Hepatocyte (in vitro differentiated cells): ENCODE measurements at regions not wholly inside any gene's neighbourhood (a gene's known extent, or its start where the extent isn't known, plus 50 kb on each side); places are given as distances from the start of the nearest gene placed in this dataset.

ENCODE experiments used
- EZH2 ChIP-seq: fragments of 200-600 bp; sonication (generic); IDR thresholded peaks from 2 replicates; pipeline ENCODE4 v1.6.1; 2016; ENCODE audit warnings: antibody characterized with exemption, mild to moderate bottlenecking, borderline replicate concordance
- TF ChIP-seq, protein P1 (sequence below): fragments of 200-600 bp; sonication (generic); IDR thresholded peaks from 2 replicates; pipeline ENCODE4 v1.5.1; 2016; ENCODE audit warnings: antibody characterized with exemption, mild to moderate bottlenecking; ENCODE audit not compliant: poor library complexity

DNA sequence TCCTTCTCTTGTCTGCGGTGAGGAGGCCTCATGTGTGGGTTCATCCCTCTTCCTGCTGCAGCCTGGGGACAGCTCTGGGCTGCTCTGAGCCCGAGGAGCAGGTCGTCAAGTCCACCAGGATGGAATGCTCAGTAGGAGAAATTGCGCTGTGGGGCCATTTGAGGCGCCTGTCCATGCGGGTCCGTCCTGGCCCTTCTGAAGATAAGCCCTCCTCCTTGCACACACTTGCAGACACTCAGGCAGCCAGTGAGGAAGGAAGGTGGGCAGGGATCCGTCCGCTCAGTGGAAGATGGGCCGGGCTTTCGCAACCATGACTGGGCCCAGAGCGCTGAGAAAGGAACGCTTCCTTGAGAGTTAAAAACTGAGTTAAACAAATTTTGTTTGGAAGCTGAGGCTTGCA is 356.8 kb downstream of the GLRX3 start:
- no peak for TF ChIP-seq EZH2
- TF ChIP-seq, protein P1, sequence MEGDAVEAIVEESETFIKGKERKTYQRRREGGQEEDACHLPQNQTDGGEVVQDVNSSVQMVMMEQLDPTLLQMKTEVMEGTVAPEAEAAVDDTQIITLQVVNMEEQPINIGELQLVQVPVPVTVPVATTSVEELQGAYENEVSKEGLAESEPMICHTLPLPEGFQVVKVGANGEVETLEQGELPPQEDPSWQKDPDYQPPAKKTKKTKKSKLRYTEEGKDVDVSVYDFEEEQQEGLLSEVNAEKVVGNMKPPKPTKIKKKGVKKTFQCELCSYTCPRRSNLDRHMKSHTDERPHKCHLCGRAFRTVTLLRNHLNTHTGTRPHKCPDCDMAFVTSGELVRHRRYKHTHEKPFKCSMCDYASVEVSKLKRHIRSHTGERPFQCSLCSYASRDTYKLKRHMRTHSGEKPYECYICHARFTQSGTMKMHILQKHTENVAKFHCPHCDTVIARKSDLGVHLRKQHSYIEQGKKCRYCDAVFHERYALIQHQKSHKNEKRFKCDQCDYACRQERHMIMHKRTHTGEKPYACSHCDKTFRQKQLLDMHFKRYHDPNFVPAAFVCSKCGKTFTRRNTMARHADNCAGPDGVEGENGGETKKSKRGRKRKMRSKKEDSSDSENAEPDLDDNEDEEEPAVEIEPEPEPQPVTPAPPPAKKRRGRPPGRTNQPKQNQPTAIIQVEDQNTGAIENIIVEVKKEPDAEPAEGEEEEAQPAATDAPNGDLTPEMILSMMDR = no peak
